ENCODE measurements at regions not wholly inside any gene's neighbourhood (a gene's known extent, or its start where the extent isn't known, plus 50 kb on each side); places are given as distances from the start of the nearest gene placed in this dataset.
A peak's percentile ranks its signal among the peaks of the same experiment; 100 is the strongest.

DNA sequence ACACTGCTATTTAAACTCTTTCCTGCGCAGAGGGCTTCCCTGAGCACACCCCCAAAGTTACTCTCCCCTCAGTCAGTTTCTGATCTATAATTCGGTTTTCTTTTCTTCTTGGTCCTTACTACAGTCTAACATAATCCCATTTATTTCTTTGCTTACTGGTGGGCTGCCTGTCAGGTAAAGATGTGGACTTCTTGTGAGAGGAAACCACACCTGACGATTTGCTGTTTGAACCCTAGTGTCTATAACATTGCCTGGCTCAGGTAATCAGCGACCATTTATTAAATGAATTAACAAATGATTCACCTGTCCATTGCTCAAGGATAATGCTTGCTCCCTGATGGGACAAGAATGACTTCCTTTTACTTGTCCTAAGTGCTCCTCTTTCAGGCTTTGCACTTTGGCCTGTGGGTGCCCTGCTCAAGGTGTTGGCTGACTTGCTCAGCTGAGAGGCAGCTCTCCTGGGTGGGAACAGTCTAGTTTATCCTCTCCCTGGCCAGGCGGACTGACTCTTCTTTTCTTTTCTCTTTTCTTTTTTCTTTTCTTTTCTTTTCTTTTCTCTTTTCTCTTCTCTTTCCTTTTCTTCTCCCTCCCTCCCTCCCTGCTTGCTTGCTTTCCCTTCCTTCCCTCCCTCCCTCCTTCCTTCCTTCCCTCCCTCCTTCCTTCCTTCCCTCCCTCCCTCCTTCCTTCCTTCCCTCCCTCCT lies 233.1 kb downstream of the BCAS1 start:
- TF ChIP-seq, protein P1, sequence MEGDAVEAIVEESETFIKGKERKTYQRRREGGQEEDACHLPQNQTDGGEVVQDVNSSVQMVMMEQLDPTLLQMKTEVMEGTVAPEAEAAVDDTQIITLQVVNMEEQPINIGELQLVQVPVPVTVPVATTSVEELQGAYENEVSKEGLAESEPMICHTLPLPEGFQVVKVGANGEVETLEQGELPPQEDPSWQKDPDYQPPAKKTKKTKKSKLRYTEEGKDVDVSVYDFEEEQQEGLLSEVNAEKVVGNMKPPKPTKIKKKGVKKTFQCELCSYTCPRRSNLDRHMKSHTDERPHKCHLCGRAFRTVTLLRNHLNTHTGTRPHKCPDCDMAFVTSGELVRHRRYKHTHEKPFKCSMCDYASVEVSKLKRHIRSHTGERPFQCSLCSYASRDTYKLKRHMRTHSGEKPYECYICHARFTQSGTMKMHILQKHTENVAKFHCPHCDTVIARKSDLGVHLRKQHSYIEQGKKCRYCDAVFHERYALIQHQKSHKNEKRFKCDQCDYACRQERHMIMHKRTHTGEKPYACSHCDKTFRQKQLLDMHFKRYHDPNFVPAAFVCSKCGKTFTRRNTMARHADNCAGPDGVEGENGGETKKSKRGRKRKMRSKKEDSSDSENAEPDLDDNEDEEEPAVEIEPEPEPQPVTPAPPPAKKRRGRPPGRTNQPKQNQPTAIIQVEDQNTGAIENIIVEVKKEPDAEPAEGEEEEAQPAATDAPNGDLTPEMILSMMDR (IDR thresholded peaks at IDR 0.05; ENCODE audit: low read depth, low read length): no peak
- no peak for DNase-seq (ENCODE audit: extremely low read depth, low read depth)

DNA sequence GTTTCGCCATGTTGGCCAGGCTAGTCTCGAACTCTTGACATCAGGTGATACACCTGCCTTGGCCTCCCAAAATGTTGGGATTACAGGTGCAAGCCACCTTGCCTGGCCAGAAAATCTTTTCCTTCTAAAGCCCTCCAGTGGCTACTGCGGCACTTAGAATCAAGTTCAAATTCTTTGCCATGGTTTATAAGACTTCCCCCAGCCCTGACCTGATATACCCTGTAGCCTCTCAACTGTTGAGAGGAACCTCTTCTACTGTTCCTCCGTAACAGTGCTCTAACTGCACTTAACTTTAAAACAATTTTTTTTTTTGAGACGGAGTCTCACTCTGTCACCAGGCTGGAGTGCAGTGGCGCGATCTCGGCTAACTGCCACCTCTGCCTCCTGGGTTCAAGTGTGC lies 235.6 kb downstream of the BCAS1 start:
- no peak for DNase-seq (ENCODE audit: extremely low read depth, low read depth)
- TF ChIP-seq, protein P1 (IDR thresholded peaks at IDR 0.05; ENCODE audit: low read depth, low read length): no peak

DNA sequence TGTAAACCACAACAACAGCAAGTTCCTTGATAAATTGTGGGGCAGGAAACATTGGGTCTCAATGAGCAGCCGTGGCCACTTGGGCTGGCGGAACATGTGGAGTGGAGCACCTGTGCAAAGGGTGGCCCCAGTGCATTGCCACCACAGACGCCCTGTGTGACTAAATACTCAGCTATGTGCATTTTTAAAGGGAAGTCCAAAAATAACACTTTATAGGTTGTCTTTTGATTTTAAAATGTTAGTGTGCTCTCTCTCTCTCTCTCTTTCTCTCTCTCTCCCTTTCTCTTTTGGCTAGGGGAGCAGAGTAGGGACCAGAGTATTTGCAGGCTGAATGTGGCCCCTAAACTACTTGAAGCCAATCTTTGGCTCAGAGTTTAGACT lies 236.3 kb downstream of the BCAS1 start:
- no peak for DNase-seq (ENCODE audit: extremely low read depth, low read depth)
- TF ChIP-seq, protein P1 (IDR thresholded peaks at IDR 0.05; ENCODE audit: low read depth, low read length): no peak

DNA sequence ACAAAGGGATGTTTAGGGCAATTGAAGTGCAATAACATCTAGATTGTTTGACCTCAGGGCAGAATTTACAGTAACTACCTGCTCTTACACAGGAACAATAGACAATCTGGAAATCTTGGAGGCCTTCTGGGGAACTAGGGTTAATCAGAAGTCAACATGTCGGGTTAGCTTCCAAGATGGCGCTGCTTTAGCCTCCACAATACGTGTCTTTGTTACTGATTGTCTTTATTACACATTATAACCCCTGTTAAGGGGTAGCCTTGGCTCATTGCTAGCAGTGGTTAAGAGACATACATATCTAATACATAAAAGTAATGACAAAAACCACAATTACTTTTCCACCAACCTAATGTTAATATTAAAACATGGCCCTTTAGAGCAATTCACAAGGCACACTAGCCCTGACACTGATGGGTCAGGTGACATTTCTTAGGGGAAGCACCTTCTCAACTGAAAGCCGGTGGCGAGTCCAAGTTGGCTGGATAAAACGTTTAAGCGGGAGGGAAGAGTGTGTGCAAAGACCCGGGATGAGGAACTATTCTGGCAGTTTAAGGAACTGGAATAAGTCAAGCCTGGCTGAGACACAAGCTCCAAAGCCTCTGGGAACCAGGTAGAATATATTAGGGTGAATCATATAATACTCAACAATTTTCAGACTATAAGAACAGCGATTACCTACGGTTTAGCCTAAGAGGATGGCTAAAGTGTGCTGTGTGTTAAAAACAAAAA lies 236.9 kb downstream of the BCAS1 start:
- TF ChIP-seq, protein P1 (IDR thresholded peaks at IDR 0.05; ENCODE audit: low read depth, low read length): no peak

DNA sequence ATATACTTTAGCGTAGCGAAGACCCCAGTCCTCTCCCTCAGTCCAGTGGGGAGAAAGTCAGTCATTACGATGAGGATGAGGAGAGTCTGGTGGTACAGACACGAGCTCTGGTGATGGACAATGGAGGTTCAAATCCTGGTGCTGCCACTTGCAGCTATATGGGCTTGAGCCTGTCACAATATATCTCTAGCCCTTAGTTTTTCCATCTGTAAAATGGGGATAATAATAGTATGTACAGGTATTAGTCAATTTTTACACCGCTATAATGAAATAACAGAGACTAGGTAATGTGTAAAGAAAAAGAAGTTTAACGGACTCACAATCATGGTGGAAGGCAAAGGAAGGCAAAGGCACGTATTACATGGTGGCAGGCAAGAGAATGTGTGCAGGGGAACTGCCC lies 237.9 kb downstream of the BCAS1 start:
- DNase-seq (ENCODE audit: extremely low read depth, low read depth): no peak
- TF ChIP-seq, protein P1 (IDR thresholded peaks at IDR 0.05; ENCODE audit: low read depth, low read length): no peak

More for the DNA sequence above, 236.9 kb downstream of the BCAS1 start:
- no peak for DNase-seq (ENCODE audit: extremely low read depth, low read depth)

DNA sequence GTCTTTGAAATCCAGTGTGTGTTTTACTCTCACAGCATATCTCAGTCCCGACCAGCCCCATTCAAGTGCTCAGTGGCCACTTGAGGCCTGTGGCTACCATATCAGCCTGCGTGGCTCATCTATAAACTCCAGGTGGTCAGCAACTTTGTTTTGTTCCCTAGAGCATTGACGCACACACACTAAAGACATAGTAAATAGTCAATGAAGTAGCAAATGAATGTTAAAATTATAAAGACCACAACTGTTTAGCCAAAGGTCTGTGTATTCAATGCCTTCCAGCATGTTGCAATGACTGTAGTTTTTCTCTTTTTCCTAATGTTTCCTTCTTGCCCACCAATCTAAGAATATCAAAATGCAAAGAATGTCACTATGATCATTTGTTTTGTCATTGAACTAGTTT lies 238.2 kb upstream of the ZNF217 start:
- TF ChIP-seq, protein P1 (IDR thresholded peaks at IDR 0.05; ENCODE audit: low read depth, low read length): no peak
- DNase-seq (ENCODE audit: extremely low read depth, low read depth): peak; percentile 5

DNA sequence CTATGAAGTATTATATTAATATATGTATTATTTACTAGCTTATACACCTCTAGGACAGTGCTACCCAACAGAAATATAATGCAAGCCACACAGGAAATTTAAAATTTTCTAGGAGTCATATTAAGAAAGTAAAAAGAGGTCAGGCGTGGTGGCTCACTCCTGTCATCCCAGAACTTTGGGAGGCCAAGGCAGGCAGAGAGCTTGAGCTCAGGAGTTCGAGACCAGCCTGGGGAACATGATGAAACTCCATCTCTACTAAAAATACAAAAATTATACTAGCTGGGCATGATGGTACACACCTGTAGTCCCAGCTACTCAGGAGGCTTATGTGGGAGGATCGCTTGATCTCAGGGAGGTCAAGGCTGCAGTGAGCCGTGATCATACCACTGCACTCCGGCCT lies 237.6 kb upstream of the ZNF217 start:
- TF ChIP-seq, protein P1 (IDR thresholded peaks at IDR 0.05; ENCODE audit: low read depth, low read length): no peak
- no peak for DNase-seq (ENCODE audit: extremely low read depth, low read depth)
